HFFc6 (cell line): ENCODE measurements at regions not wholly inside any gene's neighbourhood (a gene's known extent, or its start where the extent isn't known, plus 50 kb on each side); places are given as distances from the start of the nearest gene placed in this dataset.

Experiments used
- DNase-seq: peaks from one replicate; pipeline ENCODE4 v3.0.0-alpha.2; 2018
- H3K27ac Mint-ChIP-seq: 2 replicates; pipeline ENCODE4 v1.8.0; 2020; ENCODE audit warnings: mild to moderate bottlenecking, mixed read lengths
- H3K27me3 Mint-ChIP-seq: 2 replicates; pipeline ENCODE4 v1.8.0; 2021; ENCODE audit warnings: mild to moderate bottlenecking, moderate library complexity, mixed read lengths; ENCODE audit not compliant: insufficient read depth
- H3K36me3 Mint-ChIP-seq: 2 replicates; pipeline ENCODE4 v1.8.0; 2021; ENCODE audit warnings: low read depth, mixed read lengths
- H3K4me1 Mint-ChIP-seq: 2 replicates; pipeline ENCODE4 v1.8.0; 2020; ENCODE audit warnings: low read depth, mixed read lengths
- H3K4me3 Mint-ChIP-seq: 2 replicates; pipeline ENCODE4 v1.8.0; 2020; ENCODE audit warnings: mild to moderate bottlenecking, moderate library complexity, mixed read lengths
- H3K9me3 Mint-ChIP-seq: 2 replicates; pipeline ENCODE4 v1.8.0; 2020; ENCODE audit warnings: mild to moderate bottlenecking, mixed read lengths
- CTCF ChIP-seq: fragments of 200-600 bp; sonication (generic); IDR thresholded peaks from 2 replicates; pipeline ENCODE4 v1.5.0; 2021; ENCODE audit warnings: antibody characterized with exemption, mild to moderate bottlenecking

- no peaks in the 10 kb centered on the region for H3K36me3 Mint-ChIP-seq
- no peak overlapping the region for H3K27ac Mint-ChIP-seq
- no peaks in the 10 kb centered on the region for H3K9me3 Mint-ChIP-seq
- no peak for DNase-seq
- no peak overlapping the region for H3K4me3 Mint-ChIP-seq
- H3K27me3 Mint-ChIP-seq: no peaks in the 10 kb centered on the region
- H3K4me1 Mint-ChIP-seq: no peaks in the 10 kb centered on the region
- TF ChIP-seq CTCF: no peak
Observed at GRCh38 chr2:187115627-187116026, 266.7 kb upstream of the ZSWIM2 start.

GRCh38 chr2:187107001-187107400 is 258.0 kb upstream of the ZSWIM2 start:
- no peak for TF ChIP-seq CTCF
- DNase-seq: no peak
- no peaks in the 10 kb centered on the region for H3K36me3 Mint-ChIP-seq
- H3K27ac Mint-ChIP-seq: no peak overlapping the region
- no peaks in the 10 kb centered on the region for H3K4me1 Mint-ChIP-seq
- H3K4me3 Mint-ChIP-seq: no peak overlapping the region
- no peaks in the 10 kb centered on the region for H3K27me3 Mint-ChIP-seq
- no peaks in the 10 kb centered on the region for H3K9me3 Mint-ChIP-seq

- Mint-ChIP-seq H3K36me3 (no peaks in the 10 kb centered on the region), H3K4me1 (no peaks in the 10 kb centered on the region), H3K4me3 (no peak overlapping the region), H3K27ac (no peak overlapping the region), H3K9me3 (no peaks in the 10 kb centered on the region), H3K27me3 (no peaks in the 10 kb centered on the region)
- no peak for DNase-seq
- no peak for TF ChIP-seq CTCF
Observed at GRCh38 chr2:187105218-187105617, 256.2 kb upstream of the ZSWIM2 start.

- Mint-ChIP-seq H3K27me3 (no peaks in the 10 kb centered on the region), H3K4me3 (no peak overlapping the region), H3K36me3 (no peaks in the 10 kb centered on the region), H3K9me3 (no peaks in the 10 kb centered on the region), H3K27ac (no peak overlapping the region), H3K4me1 (no peaks in the 10 kb centered on the region)
- no peak for TF ChIP-seq CTCF
- no peak for DNase-seq
Observed at GRCh38 chr2:187102381-187102780, 253.4 kb upstream of the ZSWIM2 start.

- no peak for TF ChIP-seq CTCF
- Mint-ChIP-seq H3K36me3 (no peaks in the 10 kb centered on the region), H3K4me3 (no peak overlapping the region), H3K9me3 (no peaks in the 10 kb centered on the region), H3K27me3 (no peaks in the 10 kb centered on the region), H3K27ac (no peak overlapping the region), H3K4me1 (no peaks in the 10 kb centered on the region)
- DNase-seq: no peak
Observed at GRCh38 chr2:187098154-187098553, 249.2 kb upstream of the ZSWIM2 start.

- no peak for TF ChIP-seq CTCF
- no peak overlapping the region for H3K4me3 Mint-ChIP-seq
- H3K4me1 Mint-ChIP-seq: no peaks in the 10 kb centered on the region
- H3K27me3 Mint-ChIP-seq: no peaks in the 10 kb centered on the region
- H3K27ac Mint-ChIP-seq: no peak overlapping the region
- no peaks in the 10 kb centered on the region for H3K36me3 Mint-ChIP-seq
- DNase-seq: no peak
- H3K9me3 Mint-ChIP-seq: peaks cover 4% of the 10 kb centered on the region; the same call in 1 of the 2 replicates
Observed at GRCh38 chr2:187093771-187094412, 244.9 kb upstream of the ZSWIM2 start.
